SH-SY5Y (cell line): ENCODE measurements at regions not wholly inside any gene's neighbourhood (a gene's known extent, or its start where the extent isn't known, plus 50 kb on each side); places are given as distances from the start of the nearest gene placed in this dataset.

Source experiments
- GATA2 ChIP-seq: IDR thresholded peaks from 2 replicates; pipeline ENCODE4 v1.6.1; 2011; ENCODE audit warnings: mild to moderate bottlenecking, low read depth, low read length
- GATA3 ChIP-seq: IDR thresholded peaks from 2 replicates; pipeline ENCODE4 v1.6.1; 2011; ENCODE audit warnings: low read depth, mild to moderate bottlenecking, low read length, moderate library complexity

DNA sequence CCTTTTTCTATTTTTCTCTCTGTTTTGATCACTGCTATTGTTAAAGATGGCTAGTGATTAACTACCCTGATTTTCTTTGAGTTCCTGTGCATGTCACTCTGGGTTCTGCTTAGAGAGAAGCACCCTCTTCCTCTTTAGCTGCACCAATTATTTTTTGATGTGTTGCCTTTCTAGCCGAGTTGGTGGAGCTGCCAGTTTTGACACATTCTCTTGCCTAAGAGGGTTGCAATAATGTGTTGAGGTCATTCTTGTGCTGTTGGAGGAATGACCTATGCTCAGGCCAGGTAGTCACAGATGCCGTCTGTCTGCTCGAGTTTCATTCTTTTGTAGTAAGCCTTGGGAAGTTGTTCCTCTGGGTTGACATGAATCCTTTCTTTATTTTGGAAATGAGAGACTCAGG is 84.6 kb upstream of the DPH6 start:
- TF ChIP-seq GATA3 (no peak), GATA2 (no peak)
